ENCODE measurements at regions not wholly inside any gene's neighbourhood (a gene's known extent, or its start where the extent isn't known, plus 50 kb on each side); places are given as distances from the start of the nearest gene placed in this dataset.

GRCh38 chr4:181677621-181678020 is 565.6 kb upstream of the TENM3 start:
- DNase-seq (ENCODE audit: low read depth): no peak
- H3K4me3 ChIP-seq (ENCODE audit: low read length): no peak overlapping the region
- no peak for TF ChIP-seq CTCF (conservative IDR thresholded peaks at IDR 0.05; ENCODE audit: low read depth, low read length)

- TF ChIP-seq CTCF (conservative IDR thresholded peaks at IDR 0.05; ENCODE audit: low read depth, low read length): no peak
- no peak for DNase-seq (ENCODE audit: low read depth)
- no peak overlapping the region for H3K4me3 ChIP-seq (ENCODE audit: low read length)
Observed at GRCh38 chr4:181679754-181680153, 563.4 kb upstream of the TENM3 start.

- no peak overlapping the region for H3K4me3 ChIP-seq (ENCODE audit: low read length)
- no peak for DNase-seq (ENCODE audit: low read depth)
- no peak for TF ChIP-seq CTCF (conservative IDR thresholded peaks at IDR 0.05; ENCODE audit: low read depth, low read length)
Observed at GRCh38 chr4:181682367-181683047, 560.7 kb upstream of the TENM3 start.

GRCh38 chr4:181684310-181684709 is 558.9 kb upstream of the TENM3 start:
- DNase-seq (ENCODE audit: low read depth): no peak
- TF ChIP-seq CTCF (conservative IDR thresholded peaks at IDR 0.05; ENCODE audit: low read depth, low read length): no peak
- H3K4me3 ChIP-seq (ENCODE audit: low read length): no peak overlapping the region

GRCh38 chr4:181685461-181685860 is 557.7 kb upstream of the TENM3 start:
- no peak for TF ChIP-seq CTCF (conservative IDR thresholded peaks at IDR 0.05; ENCODE audit: low read depth, low read length)
- H3K4me3 ChIP-seq (ENCODE audit: low read length): no peak overlapping the region
- no peak for DNase-seq (ENCODE audit: low read depth)

GRCh38 chr4:181685911-181686310 is 557.3 kb upstream of the TENM3 start:
- no peak overlapping the region for H3K4me3 ChIP-seq (ENCODE audit: low read length)
- no peak for DNase-seq (ENCODE audit: low read depth)
- no peak for TF ChIP-seq CTCF (conservative IDR thresholded peaks at IDR 0.05; ENCODE audit: low read depth, low read length)

- no peak overlapping the region for H3K4me3 ChIP-seq (ENCODE audit: low read length)
- TF ChIP-seq CTCF (conservative IDR thresholded peaks at IDR 0.05; ENCODE audit: low read depth, low read length): no peak
- no peak for DNase-seq (ENCODE audit: low read depth)
Observed at GRCh38 chr4:181687116-181687515, 556.1 kb upstream of the TENM3 start.

Data from retinal pigment epithelial cell (primary cell).